Neural progenitor cell (in vitro differentiated cells): ENCODE measurements at regions not wholly inside any gene's neighbourhood (a gene's known extent, or its start where the extent isn't known, plus 50 kb on each side); places are given as distances from the start of the nearest gene placed in this dataset.

Experiments
- CTCF ChIP-seq: fragments of 200-600 bp; sonication (generic); IDR thresholded peaks from 2 replicates; pipeline ENCODE4 v1.5.1; 2017; ENCODE audit warnings: antibody characterized with exemption, mild to moderate bottlenecking
- EZH2 ChIP-seq: fragments of 200-600 bp; sonication (generic); IDR thresholded peaks from 2 replicates; pipeline ENCODE4 v1.6.1; 2017; ENCODE audit warnings: antibody characterized with exemption, mild to moderate bottlenecking, moderate library complexity

- TF ChIP-seq CTCF (no peak), EZH2 (no peak)
These were observed 661.8 kb upstream of the FZD8 start for GRCh38 chr10:36303896-36304295.
